PC-9 (cell line): ENCODE measurements at regions not wholly inside any gene's neighbourhood (a gene's known extent, or its start where the extent isn't known, plus 50 kb on each side); places are given as distances from the start of the nearest gene placed in this dataset.

Experiments used
- EZH2 ChIP-seq: fragments of 200-600 bp; sonication (generic); IDR thresholded peaks from 2 replicates; pipeline ENCODE4 v1.8.0; 2017; ENCODE audit warnings: antibody characterized with exemption, low read depth
- TF ChIP-seq, protein P1 (sequence below): fragments of 200-600 bp; sonication (generic); conservative IDR thresholded peaks from 2 replicates; pipeline ENCODE4 v1.6.1; 2017; ENCODE audit warnings: mixed run types, antibody characterized with exemption, mild to moderate bottlenecking, moderate library complexity

DNA sequence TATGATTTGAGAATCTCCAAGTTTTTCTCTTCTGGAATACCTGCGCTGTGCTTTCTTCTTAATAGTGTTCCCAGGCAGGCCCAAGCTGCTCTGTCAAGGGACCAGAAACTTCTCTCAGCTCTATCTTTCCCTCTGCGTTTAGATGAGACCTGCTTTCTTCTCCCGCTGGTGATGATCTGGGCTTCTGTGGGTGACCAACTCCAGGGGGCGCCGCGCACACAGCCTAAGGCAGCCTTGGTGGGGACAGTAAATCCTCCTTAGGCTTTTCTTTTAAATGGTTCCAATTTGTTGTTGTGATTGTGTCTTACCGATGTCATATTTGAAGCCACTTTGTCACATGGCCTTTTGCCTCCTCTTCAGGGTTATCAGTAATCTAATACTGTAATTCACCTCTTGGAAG lies 439.4 kb upstream of the KLF12 start:
- TF ChIP-seq, protein P1, sequence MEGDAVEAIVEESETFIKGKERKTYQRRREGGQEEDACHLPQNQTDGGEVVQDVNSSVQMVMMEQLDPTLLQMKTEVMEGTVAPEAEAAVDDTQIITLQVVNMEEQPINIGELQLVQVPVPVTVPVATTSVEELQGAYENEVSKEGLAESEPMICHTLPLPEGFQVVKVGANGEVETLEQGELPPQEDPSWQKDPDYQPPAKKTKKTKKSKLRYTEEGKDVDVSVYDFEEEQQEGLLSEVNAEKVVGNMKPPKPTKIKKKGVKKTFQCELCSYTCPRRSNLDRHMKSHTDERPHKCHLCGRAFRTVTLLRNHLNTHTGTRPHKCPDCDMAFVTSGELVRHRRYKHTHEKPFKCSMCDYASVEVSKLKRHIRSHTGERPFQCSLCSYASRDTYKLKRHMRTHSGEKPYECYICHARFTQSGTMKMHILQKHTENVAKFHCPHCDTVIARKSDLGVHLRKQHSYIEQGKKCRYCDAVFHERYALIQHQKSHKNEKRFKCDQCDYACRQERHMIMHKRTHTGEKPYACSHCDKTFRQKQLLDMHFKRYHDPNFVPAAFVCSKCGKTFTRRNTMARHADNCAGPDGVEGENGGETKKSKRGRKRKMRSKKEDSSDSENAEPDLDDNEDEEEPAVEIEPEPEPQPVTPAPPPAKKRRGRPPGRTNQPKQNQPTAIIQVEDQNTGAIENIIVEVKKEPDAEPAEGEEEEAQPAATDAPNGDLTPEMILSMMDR = no peak
- no peak for TF ChIP-seq EZH2
